ENCODE measurements at regions not wholly inside any gene's neighbourhood (a gene's known extent, or its start where the extent isn't known, plus 50 kb on each side); places are given as distances from the start of the nearest gene placed in this dataset.

GRCh38 chr1:14189381-14189780 is 409.1 kb upstream of the KAZN start:
- DNase-seq, result no peak
- Mint-ChIP-seq H3K4me1 (ENCODE audit: low read depth) (no peaks in the 10 kb centered on the region), H3K36me3 (ENCODE audit: insufficient read depth) (no peaks in the 10 kb centered on the region), H3K27me3 (ENCODE audit: low read depth) (peaks cover 4% of the 10 kb centered on the region), H3K4me3 (no peak overlapping the region), H3K9me3 (no peaks in the 10 kb centered on the region)
- ATAC-seq, result no peak

DNA sequence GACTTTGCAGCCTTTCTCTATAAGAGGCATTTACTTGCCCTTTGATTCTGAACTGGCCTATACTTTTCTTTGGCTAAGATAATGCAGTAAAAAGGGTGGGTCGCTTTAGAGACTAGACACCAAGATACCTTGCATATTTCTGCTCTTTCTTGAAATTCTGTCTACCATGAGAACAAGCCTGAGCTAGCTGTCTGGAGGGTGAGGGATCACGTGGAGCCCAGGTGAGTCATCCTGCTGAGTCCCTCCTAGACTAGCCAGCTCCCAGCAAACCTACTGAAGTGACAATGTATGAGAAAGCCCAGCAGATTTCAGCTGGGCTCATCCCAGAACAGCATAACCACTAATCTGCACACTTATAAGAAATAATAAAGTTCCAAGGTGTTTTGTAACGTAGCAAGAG is 408.0 kb upstream of the KAZN start:
- ATAC-seq (no peak), DNase-seq (no peak)
- no peaks in the 10 kb centered on the region for H3K36me3 Mint-ChIP-seq (ENCODE audit: insufficient read depth)
- H3K9me3 Mint-ChIP-seq, result no peaks in the 10 kb centered on the region
- peaks cover 4% of the 10 kb centered on the region for H3K27me3 Mint-ChIP-seq (ENCODE audit: low read depth)
- H3K4me1 Mint-ChIP-seq (ENCODE audit: low read depth), result no peaks in the 10 kb centered on the region
- no peak overlapping the region for H3K4me3 Mint-ChIP-seq

GRCh38 chr1:14194511-14194910 is 404.0 kb upstream of the KAZN start:
- H3K4me3 Mint-ChIP-seq, result no peak overlapping the region
- no peaks in the 10 kb centered on the region for H3K9me3 Mint-ChIP-seq
- ATAC-seq, result no peak
- no peak for DNase-seq
- H3K4me1 Mint-ChIP-seq (ENCODE audit: low read depth), result no peaks in the 10 kb centered on the region
- no peaks in the 10 kb centered on the region for H3K36me3 Mint-ChIP-seq (ENCODE audit: insufficient read depth)
- peaks cover 3% of the 10 kb centered on the region for H3K27me3 Mint-ChIP-seq (ENCODE audit: low read depth)

DNA sequence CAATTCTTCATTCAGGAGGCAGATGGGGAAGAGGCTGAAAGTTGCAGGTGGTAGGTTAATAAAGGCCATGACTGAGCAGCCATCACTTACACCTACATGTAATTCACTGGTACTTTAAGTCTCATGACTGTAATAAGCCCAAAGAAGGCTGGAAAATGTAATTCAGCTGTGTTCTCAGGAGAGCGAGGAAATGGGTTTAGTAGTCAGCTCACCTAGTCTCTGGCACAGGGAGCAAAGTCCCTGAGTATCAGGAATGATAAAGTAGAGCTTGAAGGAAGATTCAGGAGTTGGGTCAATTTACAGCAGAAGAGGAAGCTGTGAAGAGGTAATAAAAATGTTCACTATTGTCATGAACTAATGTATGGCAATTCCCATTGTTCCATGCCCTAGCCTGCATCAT is 393.4 kb upstream of the KAZN start:
- DNase-seq (no peak), ATAC-seq (no peak)
- Mint-ChIP-seq H3K36me3 (ENCODE audit: insufficient read depth) (no peaks in the 10 kb centered on the region), H3K4me3 (no peak overlapping the region), H3K9me3 (no peaks in the 10 kb centered on the region), H3K4me1 (ENCODE audit: low read depth) (no peaks in the 10 kb centered on the region), H3K27me3 (ENCODE audit: low read depth) (peaks cover 2% of the 10 kb centered on the region)

GRCh38 chr1:14215151-14215550 is 383.3 kb upstream of the KAZN start:
- no peaks in the 10 kb centered on the region for H3K4me1 Mint-ChIP-seq (ENCODE audit: low read depth)
- no peak overlapping the region for H3K4me3 Mint-ChIP-seq
- peaks cover 4% of the 10 kb centered on the region for H3K27me3 Mint-ChIP-seq (ENCODE audit: low read depth)
- no peaks in the 10 kb centered on the region for H3K36me3 Mint-ChIP-seq (ENCODE audit: insufficient read depth)
- ATAC-seq (no peak), DNase-seq (no peak)
- peaks cover 18% of the 10 kb centered on the region for H3K9me3 Mint-ChIP-seq

GRCh38 chr1:14217384-14217783 is 381.1 kb upstream of the KAZN start:
- H3K9me3 Mint-ChIP-seq, result peaks cover 16% of the 10 kb centered on the region
- no peak overlapping the region for H3K4me3 Mint-ChIP-seq
- H3K4me1 Mint-ChIP-seq (ENCODE audit: low read depth), result no peaks in the 10 kb centered on the region
- H3K27me3 Mint-ChIP-seq (ENCODE audit: low read depth), result peaks cover 4% of the 10 kb centered on the region
- DNase-seq, result no peak
- ATAC-seq, result no peak
- no peaks in the 10 kb centered on the region for H3K36me3 Mint-ChIP-seq (ENCODE audit: insufficient read depth)

- no peak for DNase-seq
- H3K9me3 Mint-ChIP-seq, result peaks cover 19% of the 10 kb centered on the region
- H3K4me1 Mint-ChIP-seq (ENCODE audit: low read depth), result no peaks in the 10 kb centered on the region
Observed at GRCh38 chr1:14220324-14220723, 378.2 kb upstream of the KAZN start.

DNA sequence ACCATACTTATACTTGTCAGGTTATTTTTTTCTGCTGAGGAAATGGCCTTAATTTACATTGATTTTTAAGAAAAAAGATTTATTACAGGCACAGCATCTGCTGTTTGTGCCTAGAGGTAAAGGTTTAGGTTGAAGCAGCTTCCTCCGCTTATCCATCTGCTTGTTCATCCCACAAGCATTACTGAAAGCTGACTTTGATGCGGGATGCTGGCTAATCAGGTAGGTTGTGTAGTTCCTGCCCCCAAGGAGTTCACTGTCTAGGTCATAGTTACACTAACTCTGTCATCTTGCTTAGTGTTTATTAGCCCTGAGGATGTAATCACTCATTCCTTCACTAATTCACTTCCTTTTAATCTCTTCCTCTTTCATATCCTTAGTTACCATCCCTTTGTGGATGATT is 377.7 kb upstream of the KAZN start:
- Mint-ChIP-seq H3K27me3 (ENCODE audit: low read depth) (peaks cover 8% of the 10 kb centered on the region), H3K4me3 (no peak overlapping the region), H3K9me3 (peaks cover 19% of the 10 kb centered on the region), H3K36me3 (ENCODE audit: insufficient read depth) (no peaks in the 10 kb centered on the region), H3K4me1 (ENCODE audit: low read depth) (no peaks in the 10 kb centered on the region)
- no peak for DNase-seq
- ATAC-seq, result no peak

More at GRCh38 chr1:14220324-14220723, 378.2 kb upstream of the KAZN start:
- ATAC-seq, result no peak
- H3K27me3 Mint-ChIP-seq (ENCODE audit: low read depth), result peaks cover 8% of the 10 kb centered on the region
- no peak overlapping the region for H3K4me3 Mint-ChIP-seq
- H3K36me3 Mint-ChIP-seq (ENCODE audit: insufficient read depth), result no peaks in the 10 kb centered on the region

DNA sequence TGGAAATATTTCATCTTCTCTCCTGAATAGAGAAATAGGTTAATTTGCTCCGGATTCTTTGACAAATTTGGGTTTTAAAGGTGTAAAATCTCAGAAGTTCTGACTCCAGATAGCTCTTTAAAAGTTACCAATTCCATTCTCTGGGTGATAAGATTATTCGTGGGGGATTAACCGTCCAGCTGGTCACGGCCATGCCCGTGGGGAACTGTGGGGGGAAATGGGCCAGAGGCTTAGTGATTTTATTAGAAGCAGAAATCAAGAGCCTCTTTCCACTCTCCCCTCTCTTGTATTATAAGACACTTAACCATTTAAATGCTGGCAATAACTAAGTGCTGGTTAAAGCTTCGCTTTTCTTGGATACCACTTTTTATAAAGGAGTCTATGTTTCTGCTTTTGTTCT is 376.4 kb upstream of the KAZN start:
- peaks cover 10% of the 10 kb centered on the region for H3K27me3 Mint-ChIP-seq (ENCODE audit: low read depth)
- no peaks in the 10 kb centered on the region for H3K36me3 Mint-ChIP-seq (ENCODE audit: insufficient read depth)
- peaks cover 15% of the 10 kb centered on the region for H3K9me3 Mint-ChIP-seq
- H3K4me3 Mint-ChIP-seq, result no peak overlapping the region
- DNase-seq (no peak), ATAC-seq (no peak)
- no peaks in the 10 kb centered on the region for H3K4me1 Mint-ChIP-seq (ENCODE audit: low read depth)

GRCh38 chr1:14228677-14229076 is 369.8 kb upstream of the KAZN start:
- Mint-ChIP-seq H3K27me3 (ENCODE audit: low read depth) (peaks cover 8% of the 10 kb centered on the region), H3K36me3 (ENCODE audit: insufficient read depth) (no peaks in the 10 kb centered on the region), H3K9me3 (peaks cover 7% of the 10 kb centered on the region), H3K4me3 (no peak overlapping the region), H3K4me1 (ENCODE audit: low read depth) (no peaks in the 10 kb centered on the region)
- ATAC-seq (no peak), DNase-seq (no peak)

DNA sequence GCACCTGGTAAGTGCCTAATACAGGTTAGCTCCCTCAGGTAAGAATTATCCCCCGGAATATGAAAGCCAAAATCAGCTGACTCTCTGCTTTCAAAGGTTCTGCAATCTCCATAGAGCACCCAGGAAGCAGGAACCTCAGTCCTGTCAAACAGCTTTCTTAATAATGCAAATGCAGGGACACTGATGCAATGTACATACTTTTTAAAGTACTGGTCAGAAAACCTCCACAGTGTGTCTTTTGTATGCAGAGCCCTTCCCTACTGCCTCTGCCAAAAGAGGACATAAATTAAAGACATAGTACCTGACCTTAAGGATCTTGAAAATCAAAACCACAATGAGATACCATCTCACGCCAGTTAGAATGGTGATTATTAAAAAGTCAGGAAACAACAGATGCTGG is 365.0 kb upstream of the KAZN start:
- H3K9me3 Mint-ChIP-seq, result peaks cover 6% of the 10 kb centered on the region
- no peak for ATAC-seq
- H3K4me1 Mint-ChIP-seq (ENCODE audit: low read depth), result no peaks in the 10 kb centered on the region
- no peaks in the 10 kb centered on the region for H3K36me3 Mint-ChIP-seq (ENCODE audit: insufficient read depth)
- H3K27me3 Mint-ChIP-seq (ENCODE audit: low read depth), result peaks cover 4% of the 10 kb centered on the region
- DNase-seq, result no peak
- H3K4me3 Mint-ChIP-seq, result no peak overlapping the region

DNA sequence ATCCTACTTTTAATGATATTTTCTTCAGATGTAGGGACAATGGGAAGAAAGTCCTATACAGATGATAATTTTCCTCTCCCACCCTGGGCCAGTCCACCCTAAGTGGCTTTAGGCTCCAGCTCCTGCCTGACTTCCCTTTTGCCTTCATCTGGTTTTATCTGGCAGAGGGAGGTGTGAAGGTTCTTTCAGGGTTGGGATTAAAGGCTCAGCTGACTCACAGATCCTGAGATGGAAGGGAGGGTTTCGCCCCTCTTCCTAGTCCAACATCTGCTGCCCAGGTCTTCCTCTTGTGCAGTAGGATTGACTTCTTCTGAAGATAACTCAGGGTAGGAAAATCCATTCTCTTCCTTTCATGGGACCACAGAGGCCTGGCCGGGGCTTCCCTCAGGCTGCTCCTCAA is 362.4 kb upstream of the KAZN start:
- Mint-ChIP-seq H3K36me3 (ENCODE audit: insufficient read depth) (no peaks in the 10 kb centered on the region), H3K4me1 (ENCODE audit: low read depth) (no peaks in the 10 kb centered on the region), H3K4me3 (no peak overlapping the region), H3K27me3 (ENCODE audit: low read depth) (peaks cover 4% of the 10 kb centered on the region), H3K9me3 (peaks cover 6% of the 10 kb centered on the region)
- no peak for ATAC-seq
- no peak for DNase-seq

DNA sequence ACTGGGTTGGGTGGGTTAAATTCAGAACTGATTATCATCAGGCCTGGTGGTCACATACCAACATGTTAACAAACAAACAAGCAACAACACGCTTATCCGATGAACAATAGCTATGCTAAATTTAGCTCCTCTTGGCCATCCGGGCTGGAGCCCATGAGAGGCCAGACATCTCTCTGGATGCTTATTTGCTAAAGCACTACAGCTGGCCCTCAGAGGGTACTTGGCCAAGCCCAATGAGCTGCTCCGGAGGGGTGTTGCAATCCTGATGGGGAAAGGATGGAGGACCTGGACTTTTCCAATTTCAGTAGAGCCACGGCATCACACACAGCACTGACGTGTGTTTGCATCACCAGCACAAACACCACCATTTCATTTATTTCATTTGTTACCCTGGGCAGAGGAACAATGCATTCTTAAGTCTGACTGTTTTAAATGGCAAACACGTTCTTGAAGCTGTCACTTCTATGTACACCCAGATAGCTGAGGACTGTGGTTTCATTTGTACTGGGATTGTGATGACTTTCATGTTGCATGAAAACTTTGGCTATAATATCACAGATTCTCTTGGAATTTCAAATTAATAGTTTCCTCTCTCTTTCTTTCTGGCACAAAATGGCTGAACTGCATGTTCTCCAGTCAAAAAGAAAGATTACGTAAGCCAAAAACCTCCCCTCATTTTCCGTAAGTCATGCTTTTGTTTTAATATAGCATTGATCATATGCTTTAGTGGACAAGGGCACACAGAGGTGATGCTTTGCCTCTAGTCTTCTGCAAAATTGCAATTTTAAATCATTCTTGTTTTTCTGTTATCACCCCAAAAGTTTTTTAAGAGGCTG is 359.8 kb upstream of the KAZN start:
- DNase-seq (no peak), ATAC-seq (no peak)
- Mint-ChIP-seq H3K4me3 (no peak overlapping the region), H3K9me3 (no peaks in the 10 kb centered on the region), H3K4me1 (ENCODE audit: low read depth) (no peaks in the 10 kb centered on the region), H3K27me3 (ENCODE audit: low read depth) (peaks cover 2% of the 10 kb centered on the region), H3K36me3 (ENCODE audit: insufficient read depth) (no peaks in the 10 kb centered on the region)

- Mint-ChIP-seq H3K4me1 (ENCODE audit: low read depth) (no peaks in the 10 kb centered on the region), H3K4me3 (no peak overlapping the region), H3K36me3 (ENCODE audit: insufficient read depth) (no peaks in the 10 kb centered on the region), H3K27me3 (ENCODE audit: low read depth) (no peaks in the 10 kb centered on the region), H3K9me3 (no peaks in the 10 kb centered on the region)
- DNase-seq, result no peak
- no peak for ATAC-seq
Observed at GRCh38 chr1:14240265-14240664, 358.2 kb upstream of the KAZN start.

- Mint-ChIP-seq H3K4me1 (ENCODE audit: low read depth) (no peaks in the 10 kb centered on the region), H3K27me3 (ENCODE audit: low read depth) (no peaks in the 10 kb centered on the region), H3K4me3 (no peak overlapping the region), H3K9me3 (no peaks in the 10 kb centered on the region), H3K36me3 (ENCODE audit: insufficient read depth) (no peaks in the 10 kb centered on the region)
- ATAC-seq, result no peak
- no peak for DNase-seq
Observed at GRCh38 chr1:14242123-14242522, 356.4 kb upstream of the KAZN start.

Data from activated T-cell treated with anti-CD3 and anti-CD28 coated beads, Interleukin-2, amount 50 U/mL, for 4 hours (primary cell).